Sigmoid colon (tissue), 3 donors: ENCODE measurements at regions not wholly inside any gene's neighbourhood (a gene's known extent, or its start where the extent isn't known, plus 50 kb on each side); places are given as distances from the start of the nearest gene placed in this dataset.

Experiments used
- POLR2A ChIP-seq, 2 donors: fragments of 450-650 bp; IDR thresholded peaks; one replicate each; pipeline ENCODE4 v1.6.1; 2016; ENCODE audit warnings: antibody characterized with exemption in 2 of 2, mild to moderate bottlenecking in 2 of 2, moderate library complexity in 2 of 2
- TF ChIP-seq, protein P1 (sequence below), 4 experiments: fragments of 450-650 bp in 3 of 4; fragments of 200-600 bp in 1 of 4; IDR thresholded peaks; one replicate each; pipeline ENCODE4 v1.5.1; 2016 to 2019; ENCODE audit warnings: antibody characterized with exemption in 4 of 4, mild to moderate bottlenecking in 3 of 4, moderate library complexity in 2 of 4

DNA sequence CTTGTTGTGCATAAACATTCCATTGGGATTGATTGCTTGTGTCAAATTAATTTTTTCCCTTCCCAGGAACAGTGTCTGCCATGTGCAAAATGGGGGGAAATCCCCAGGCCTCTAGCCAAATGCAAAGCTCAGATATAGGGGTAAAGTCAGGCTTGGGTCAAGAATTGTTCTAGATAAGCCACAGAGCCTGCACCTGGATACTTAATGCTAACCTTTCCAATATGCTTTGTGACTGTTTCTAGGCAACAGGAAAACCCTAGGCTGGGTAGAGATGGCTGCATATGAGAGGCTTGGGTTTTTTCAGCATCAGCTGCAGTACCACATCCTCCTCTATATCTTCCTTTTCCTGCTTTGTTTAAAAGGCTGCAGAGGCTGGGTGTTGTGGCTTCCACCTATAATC, 61.9 kb upstream of the ROPN1 start:
- no peak for TF ChIP-seq POLR2A (IDR thresholded peaks at IDR 0.05)
- TF ChIP-seq, protein P1, sequence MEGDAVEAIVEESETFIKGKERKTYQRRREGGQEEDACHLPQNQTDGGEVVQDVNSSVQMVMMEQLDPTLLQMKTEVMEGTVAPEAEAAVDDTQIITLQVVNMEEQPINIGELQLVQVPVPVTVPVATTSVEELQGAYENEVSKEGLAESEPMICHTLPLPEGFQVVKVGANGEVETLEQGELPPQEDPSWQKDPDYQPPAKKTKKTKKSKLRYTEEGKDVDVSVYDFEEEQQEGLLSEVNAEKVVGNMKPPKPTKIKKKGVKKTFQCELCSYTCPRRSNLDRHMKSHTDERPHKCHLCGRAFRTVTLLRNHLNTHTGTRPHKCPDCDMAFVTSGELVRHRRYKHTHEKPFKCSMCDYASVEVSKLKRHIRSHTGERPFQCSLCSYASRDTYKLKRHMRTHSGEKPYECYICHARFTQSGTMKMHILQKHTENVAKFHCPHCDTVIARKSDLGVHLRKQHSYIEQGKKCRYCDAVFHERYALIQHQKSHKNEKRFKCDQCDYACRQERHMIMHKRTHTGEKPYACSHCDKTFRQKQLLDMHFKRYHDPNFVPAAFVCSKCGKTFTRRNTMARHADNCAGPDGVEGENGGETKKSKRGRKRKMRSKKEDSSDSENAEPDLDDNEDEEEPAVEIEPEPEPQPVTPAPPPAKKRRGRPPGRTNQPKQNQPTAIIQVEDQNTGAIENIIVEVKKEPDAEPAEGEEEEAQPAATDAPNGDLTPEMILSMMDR (IDR thresholded peaks at IDR 0.05) = no peak
